Liver (tissue), 8 donors: ENCODE measurements at regions not wholly inside any gene's neighbourhood (a gene's known extent, or its start where the extent isn't known, plus 50 kb on each side); places are given as distances from the start of the nearest gene placed in this dataset.

Source experiments
- DNase-seq: peaks from one replicate; pipeline ENCODE4 v3.0.0-alpha.2; 2017; ENCODE audit warnings: low spot score
- H3K27ac ChIP-seq, 2 donors: one replicate each; pipeline ENCODE4 v1.7.0; 2013; ENCODE audit warnings: inconsistent platforms in 2 of 2, low read length in 2 of 2, control low read depth in 1 of 2, low read depth in 1 of 2, mild to moderate bottlenecking in 1 of 2
- H3K27me3 ChIP-seq, 4 donors: one replicate each; pipeline versions ENCODE4 v1.6.1 to v1.7.0; 2013; ENCODE audit warnings: low read length in 3 of 4, inconsistent platforms in 1 of 4, mild to moderate bottlenecking in 1 of 4, moderate library complexity in 1 of 4; ENCODE audit not compliant: control insufficient read depth in 4 of 4, insufficient read depth in 4 of 4
- H3K36me3 ChIP-seq, 4 donors: one replicate each; pipeline versions ENCODE4 v1.6.1 to v1.7.0; 2013; ENCODE audit warnings: low read length in 3 of 4, mild to moderate bottlenecking in 3 of 4, low read depth in 1 of 4, moderate library complexity in 1 of 4; ENCODE audit not compliant: control insufficient read depth in 4 of 4, insufficient read depth in 3 of 4
- H3K4me1 ChIP-seq, 4 donors: one replicate each; pipeline versions ENCODE4 v1.6.1 to v1.7.0; 2013; ENCODE audit warnings: low read length in 3 of 4, mild to moderate bottlenecking in 3 of 4, moderate library complexity in 1 of 4; ENCODE audit not compliant: control insufficient read depth in 4 of 4, insufficient read depth in 4 of 4
- H3K4me3 ChIP-seq, 3 donors: one replicate each; pipeline versions ENCODE4 v1.6.1 to v1.7.0; 2013; ENCODE audit warnings: low read length in 3 of 3, control low read depth in 1 of 3, low read depth in 1 of 3, mild to moderate bottlenecking in 1 of 3
- H3K9ac ChIP-seq, 2 donors: one replicate each; pipeline ENCODE4 v1.7.0; 2013; ENCODE audit warnings: low read length in 2 of 2, mild to moderate bottlenecking in 2 of 2, moderate library complexity in 2 of 2, control low read depth in 1 of 2, low read depth in 1 of 2
- H3K9me3 ChIP-seq, 4 donors: one replicate each; pipeline versions ENCODE4 v1.6.1 to v1.7.0; 2013; ENCODE audit warnings: low read length in 3 of 4; ENCODE audit not compliant: control insufficient read depth in 4 of 4
- EGR1 ChIP-seq, 2 donors: IDR thresholded peaks; 2 replicates each; pipeline ENCODE4 v1.6.1; 2016 to 2018; ENCODE audit warnings: antibody characterized with exemption in 2 of 2, low read depth in 2 of 2
- FOXA1 ChIP-seq: IDR thresholded peaks from 2 replicates; pipeline ENCODE4 v1.6.1; 2016; ENCODE audit warnings: antibody characterized with exemption
- FOXA2 ChIP-seq: IDR thresholded peaks from 2 replicates; pipeline ENCODE4 v1.6.1; 2016; ENCODE audit warnings: antibody characterized with exemption
- GABPA ChIP-seq, 2 donors: IDR thresholded peaks in 1 of 2; conservative IDR thresholded peaks in 1 of 2; 2 replicates each; pipeline ENCODE4 v1.6.1; 2016; ENCODE audit warnings: antibody characterized with exemption in 2 of 2, mild to moderate bottlenecking in 1 of 2, moderate library complexity in 1 of 2
- HNF4A ChIP-seq, 2 donors: conservative IDR thresholded peaks; 2 replicates each; pipeline ENCODE4 v1.6.1; 2016; ENCODE audit warnings: antibody characterized with exemption in 2 of 2, mild to moderate bottlenecking in 2 of 2
- HNF4G ChIP-seq: IDR thresholded peaks from 2 replicates; pipeline ENCODE4 v1.6.1; 2016; ENCODE audit warnings: antibody characterized with exemption
- NR2F2 ChIP-seq: IDR thresholded peaks from 2 replicates; pipeline ENCODE4 v1.6.1; 2016; ENCODE audit warnings: antibody characterized with exemption
- RAD21 ChIP-seq, 2 donors: IDR thresholded peaks; 2 replicates each; pipeline ENCODE4 v1.6.1; 2016; ENCODE audit warnings: antibody characterized with exemption in 2 of 2, mild to moderate bottlenecking in 2 of 2
- RXRA ChIP-seq, 2 donors: IDR thresholded peaks; 2 replicates each; pipeline ENCODE4 v1.6.1; 2017 to 2018; ENCODE audit warnings: antibody characterized with exemption in 2 of 2, mild to moderate bottlenecking in 1 of 2
- SP1 ChIP-seq: IDR thresholded peaks from 2 replicates; pipeline ENCODE4 v1.6.1; 2018; ENCODE audit warnings: antibody characterized with exemption, mild to moderate bottlenecking
- TAF1 ChIP-seq: conservative IDR thresholded peaks from 2 replicates; pipeline ENCODE4 v1.6.1; 2016; ENCODE audit warnings: antibody characterized with exemption, mild to moderate bottlenecking
- YY1 ChIP-seq: IDR thresholded peaks from 2 replicates; pipeline ENCODE4 v1.6.1; 2016; ENCODE audit warnings: antibody characterized with exemption, mild to moderate bottlenecking
- WGBS: extraction: QIAGEN DNeasy Blood & Tissue Kit; methylation state at CpG from one replicate; pipeline ENCODE4 v1.1.7; 2013; 5-methylcytosine and 5-hydroxymethylcytosine counted together
- TF ChIP-seq, protein P1 (sequence below): IDR thresholded peaks from 2 replicates; pipeline ENCODE4 v1.6.1; 2016; ENCODE audit warnings: antibody characterized with exemption, mild to moderate bottlenecking
- TF ChIP-seq, protein P2 (sequence below): IDR thresholded peaks from 2 replicates; pipeline ENCODE4 v1.6.1; 2016; ENCODE audit warnings: antibody characterized with exemption
- TF ChIP-seq, protein P3 (sequence below): fragments of 150-350 bp; IDR thresholded peaks from 2 replicates; pipeline ENCODE4 v1.5.1; 2017; ENCODE audit warnings: improper control_type of control experiment, low read depth, low read length; ENCODE audit not compliant: missing input control
- TF ChIP-seq, protein P4 (sequence below): IDR thresholded peaks from 2 replicates; pipeline ENCODE4 v1.6.1; 2016; ENCODE audit warnings: antibody characterized with exemption
- TF ChIP-seq, protein P5 (sequence below): IDR thresholded peaks from 2 replicates; pipeline ENCODE4 v1.6.1; 2016; ENCODE audit warnings: antibody characterized with exemption
- donor health status: healthy.
- donor health status: healthy.
- donor health status: healthy.
- donor health status: healthy.
- donor health status: healthy.

DNA sequence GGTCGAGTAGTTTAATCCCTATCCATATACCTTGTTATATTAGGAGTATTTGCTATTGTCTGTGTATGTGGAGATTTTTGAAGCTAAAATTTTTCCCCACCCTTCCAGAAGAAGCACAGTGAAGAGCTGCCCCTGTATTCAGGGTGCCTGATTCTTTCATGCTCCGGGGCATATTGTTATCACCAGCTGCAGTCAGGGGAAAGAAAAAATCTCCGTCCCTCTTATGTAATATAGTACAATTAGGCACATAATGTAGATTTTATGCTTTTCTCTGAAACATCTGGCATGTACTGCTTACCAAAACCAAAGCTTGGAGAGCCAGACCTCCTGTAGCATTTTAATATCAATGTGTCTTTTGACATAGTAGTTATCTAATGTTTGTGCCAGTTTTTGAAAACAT, 214.9 kb upstream of the EDNRB start:
- H3K9ac ChIP-seq = no peak overlapping the region
- H3K27ac ChIP-seq = no peak overlapping the region
- no peaks in the 10 kb centered on the region for H3K27me3 ChIP-seq
- no peak overlapping the region for H3K4me3 ChIP-seq
- 65% methylated on average over 3 of the region's 3 CpGs for WGBS
- no peaks in the 10 kb centered on the region for H3K36me3 ChIP-seq
- H3K9me3 ChIP-seq = no peaks in the 10 kb centered on the region
- no peaks in the 10 kb centered on the region for H3K4me1 ChIP-seq
- DNase-seq = no peak
- TF ChIP-seq, protein P1, sequence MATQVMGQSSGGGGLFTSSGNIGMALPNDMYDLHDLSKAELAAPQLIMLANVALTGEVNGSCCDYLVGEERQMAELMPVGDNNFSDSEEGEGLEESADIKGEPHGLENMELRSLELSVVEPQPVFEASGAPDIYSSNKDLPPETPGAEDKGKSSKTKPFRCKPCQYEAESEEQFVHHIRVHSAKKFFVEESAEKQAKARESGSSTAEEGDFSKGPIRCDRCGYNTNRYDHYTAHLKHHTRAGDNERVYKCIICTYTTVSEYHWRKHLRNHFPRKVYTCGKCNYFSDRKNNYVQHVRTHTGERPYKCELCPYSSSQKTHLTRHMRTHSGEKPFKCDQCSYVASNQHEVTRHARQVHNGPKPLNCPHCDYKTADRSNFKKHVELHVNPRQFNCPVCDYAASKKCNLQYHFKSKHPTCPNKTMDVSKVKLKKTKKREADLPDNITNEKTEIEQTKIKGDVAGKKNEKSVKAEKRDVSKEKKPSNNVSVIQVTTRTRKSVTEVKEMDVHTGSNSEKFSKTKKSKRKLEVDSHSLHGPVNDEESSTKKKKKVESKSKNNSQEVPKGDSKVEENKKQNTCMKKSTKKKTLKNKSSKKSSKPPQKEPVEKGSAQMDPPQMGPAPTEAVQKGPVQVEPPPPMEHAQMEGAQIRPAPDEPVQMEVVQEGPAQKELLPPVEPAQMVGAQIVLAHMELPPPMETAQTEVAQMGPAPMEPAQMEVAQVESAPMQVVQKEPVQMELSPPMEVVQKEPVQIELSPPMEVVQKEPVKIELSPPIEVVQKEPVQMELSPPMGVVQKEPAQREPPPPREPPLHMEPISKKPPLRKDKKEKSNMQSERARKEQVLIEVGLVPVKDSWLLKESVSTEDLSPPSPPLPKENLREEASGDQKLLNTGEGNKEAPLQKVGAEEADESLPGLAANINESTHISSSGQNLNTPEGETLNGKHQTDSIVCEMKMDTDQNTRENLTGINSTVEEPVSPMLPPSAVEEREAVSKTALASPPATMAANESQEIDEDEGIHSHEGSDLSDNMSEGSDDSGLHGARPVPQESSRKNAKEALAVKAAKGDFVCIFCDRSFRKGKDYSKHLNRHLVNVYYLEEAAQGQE = no peak
- TF ChIP-seq FOXA2 (no peak), TAF1 (no peak), EGR1 (IDR thresholded peaks at IDR 0.05; ENCODE audit: low read depth in 2 of 2) (no peak), YY1 (no peak), NR2F2 (no peak), RXRA (IDR thresholded peaks at IDR 0.05) (no peak), FOXA1 (no peak), SP1 (no peak), HNF4A (conservative IDR thresholded peaks at IDR 0.05) (no peak), GABPA (IDR thresholded peaks at IDR 0.05 in 1 of 2, conservative IDR thresholded peaks at IDR 0.05 in 1 of 2) (no peak), HNF4G (no peak), RAD21 (IDR thresholded peaks at IDR 0.05) (no peak)
- TF ChIP-seq, protein P2, sequence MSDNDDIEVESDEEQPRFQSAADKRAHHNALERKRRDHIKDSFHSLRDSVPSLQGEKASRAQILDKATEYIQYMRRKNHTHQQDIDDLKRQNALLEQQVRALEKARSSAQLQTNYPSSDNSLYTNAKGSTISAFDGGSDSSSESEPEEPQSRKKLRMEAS = no peak
- TF ChIP-seq, protein P3, sequence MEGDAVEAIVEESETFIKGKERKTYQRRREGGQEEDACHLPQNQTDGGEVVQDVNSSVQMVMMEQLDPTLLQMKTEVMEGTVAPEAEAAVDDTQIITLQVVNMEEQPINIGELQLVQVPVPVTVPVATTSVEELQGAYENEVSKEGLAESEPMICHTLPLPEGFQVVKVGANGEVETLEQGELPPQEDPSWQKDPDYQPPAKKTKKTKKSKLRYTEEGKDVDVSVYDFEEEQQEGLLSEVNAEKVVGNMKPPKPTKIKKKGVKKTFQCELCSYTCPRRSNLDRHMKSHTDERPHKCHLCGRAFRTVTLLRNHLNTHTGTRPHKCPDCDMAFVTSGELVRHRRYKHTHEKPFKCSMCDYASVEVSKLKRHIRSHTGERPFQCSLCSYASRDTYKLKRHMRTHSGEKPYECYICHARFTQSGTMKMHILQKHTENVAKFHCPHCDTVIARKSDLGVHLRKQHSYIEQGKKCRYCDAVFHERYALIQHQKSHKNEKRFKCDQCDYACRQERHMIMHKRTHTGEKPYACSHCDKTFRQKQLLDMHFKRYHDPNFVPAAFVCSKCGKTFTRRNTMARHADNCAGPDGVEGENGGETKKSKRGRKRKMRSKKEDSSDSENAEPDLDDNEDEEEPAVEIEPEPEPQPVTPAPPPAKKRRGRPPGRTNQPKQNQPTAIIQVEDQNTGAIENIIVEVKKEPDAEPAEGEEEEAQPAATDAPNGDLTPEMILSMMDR = no peak
- TF ChIP-seq, protein P4, sequence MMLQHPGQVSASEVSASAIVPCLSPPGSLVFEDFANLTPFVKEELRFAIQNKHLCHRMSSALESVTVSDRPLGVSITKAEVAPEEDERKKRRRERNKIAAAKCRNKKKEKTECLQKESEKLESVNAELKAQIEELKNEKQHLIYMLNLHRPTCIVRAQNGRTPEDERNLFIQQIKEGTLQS = no peak
- TF ChIP-seq, protein P5, sequence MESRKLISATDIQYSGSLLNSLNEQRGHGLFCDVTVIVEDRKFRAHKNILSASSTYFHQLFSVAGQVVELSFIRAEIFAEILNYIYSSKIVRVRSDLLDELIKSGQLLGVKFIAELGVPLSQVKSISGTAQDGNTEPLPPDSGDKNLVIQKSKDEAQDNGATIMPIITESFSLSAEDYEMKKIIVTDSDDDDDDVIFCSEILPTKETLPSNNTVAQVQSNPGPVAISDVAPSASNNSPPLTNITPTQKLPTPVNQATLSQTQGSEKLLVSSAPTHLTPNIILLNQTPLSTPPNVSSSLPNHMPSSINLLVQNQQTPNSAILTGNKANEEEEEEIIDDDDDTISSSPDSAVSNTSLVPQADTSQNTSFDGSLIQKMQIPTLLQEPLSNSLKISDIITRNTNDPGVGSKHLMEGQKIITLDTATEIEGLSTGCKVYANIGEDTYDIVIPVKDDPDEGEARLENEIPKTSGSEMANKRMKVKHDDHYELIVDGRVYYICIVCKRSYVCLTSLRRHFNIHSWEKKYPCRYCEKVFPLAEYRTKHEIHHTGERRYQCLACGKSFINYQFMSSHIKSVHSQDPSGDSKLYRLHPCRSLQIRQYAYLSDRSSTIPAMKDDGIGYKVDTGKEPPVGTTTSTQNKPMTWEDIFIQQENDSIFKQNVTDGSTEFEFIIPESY = no peak

DNA sequence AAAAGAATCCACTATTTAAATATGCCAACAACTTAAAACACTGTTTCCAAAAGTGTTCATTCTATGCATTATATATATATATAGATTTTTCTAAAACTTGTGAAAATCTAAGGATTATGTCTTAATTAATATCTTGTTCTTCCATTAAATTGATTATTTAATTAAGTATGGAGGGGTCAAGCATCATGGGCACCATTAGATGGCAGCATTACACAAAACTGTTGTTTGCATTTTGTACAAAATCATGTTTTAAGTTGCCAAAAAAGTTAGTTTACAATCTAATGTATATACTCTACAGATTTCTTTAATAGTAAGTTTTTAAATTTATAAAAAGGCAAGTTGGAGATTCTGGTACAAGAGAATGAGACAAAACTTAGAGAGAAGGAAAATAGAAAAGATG, 213.2 kb upstream of the EDNRB start:
- DNase-seq = no peak

More for the DNA sequence above, 213.2 kb upstream of the EDNRB start:
- Histone ChIP-seq H3K36me3 (no peaks in the 10 kb centered on the region), H3K27me3 (no peaks in the 10 kb centered on the region), H3K4me3 (no peak overlapping the region), H3K4me1 (no peaks in the 10 kb centered on the region), H3K9ac (no peak overlapping the region), H3K27ac (no peak overlapping the region), H3K9me3 (no peaks in the 10 kb centered on the region)
- TF ChIP-seq, protein P3 = peak; percentile 2
- TF ChIP-seq, protein P2 = no peak
- TF ChIP-seq TAF1 (no peak), FOXA1 (no peak)
